Choroid plexus epithelial cell (primary cell): ENCODE measurements at regions not wholly inside any gene's neighbourhood (a gene's known extent, or its start where the extent isn't known, plus 50 kb on each side); places are given as distances from the start of the nearest gene placed in this dataset.

Experiments used
- DNase-seq: peaks from one replicate; pipeline ENCODE4 v3.0.0-alpha.2; 2010; ENCODE audit warnings: low read depth
- H3K4me3 ChIP-seq: 2 replicates; pipeline ENCODE4 v1.5.1; 2011; ENCODE audit warnings: low read depth, mild to moderate bottlenecking, control low read depth, low read length, moderate library complexity
- CTCF ChIP-seq: conservative IDR thresholded peaks from 2 replicates; pipeline ENCODE4 v1.5.1; 2011; ENCODE audit warnings: low read depth, mild to moderate bottlenecking, control low read depth, inconsistent platforms, low read length, moderate library complexity

- DNase-seq: no peak
- H3K4me3 ChIP-seq: no peak overlapping the region
- no peak for TF ChIP-seq CTCF
These were observed 58.3 kb upstream of the PPARA start for GRCh38 chr22:46092011-46092410.

- no peak overlapping the region for H3K4me3 ChIP-seq
- no peak for DNase-seq
- no peak for TF ChIP-seq CTCF
These were observed 57.5 kb upstream of the PPARA start for GRCh38 chr22:46092670-46093410.

GRCh38 chr22:46093796-46094195, 56.5 kb upstream of the PPARA start:
- TF ChIP-seq CTCF: no peak
- no peak overlapping the region for H3K4me3 ChIP-seq
- DNase-seq: no peak

- no peak for TF ChIP-seq CTCF
- no peak overlapping the region for H3K4me3 ChIP-seq
- DNase-seq: no peak
These were observed 55.6 kb upstream of the PPARA start for GRCh38 chr22:46094676-46095075.

- H3K4me3 ChIP-seq: no peak overlapping the region
- TF ChIP-seq CTCF: no peak
These were observed 54.3 kb upstream of the PPARA start for GRCh38 chr22:46096051-46096450.

GRCh38 chr22:46096706-46097230, 53.6 kb upstream of the PPARA start:
- DNase-seq: no peak
- TF ChIP-seq CTCF: no peak
- H3K4me3 ChIP-seq: no peak overlapping the region

More at GRCh38 chr22:46096051-46096450, 54.3 kb upstream of the PPARA start:
- no peak for DNase-seq
